GM19023 (cell line): ENCODE measurements at regions not wholly inside any gene's neighbourhood (a gene's known extent, or its start where the extent isn't known, plus 50 kb on each side); places are given as distances from the start of the nearest gene placed in this dataset.

Source experiments
- ATAC-seq: cut with Tn5 transposase; IDR thresholded peaks from one replicate; pipeline ENCODE4 v1.9.1; 2021; ENCODE audit warnings: mild to moderate bottlenecking, moderate library complexity; ENCODE audit not compliant: unreplicated experiment

DNA sequence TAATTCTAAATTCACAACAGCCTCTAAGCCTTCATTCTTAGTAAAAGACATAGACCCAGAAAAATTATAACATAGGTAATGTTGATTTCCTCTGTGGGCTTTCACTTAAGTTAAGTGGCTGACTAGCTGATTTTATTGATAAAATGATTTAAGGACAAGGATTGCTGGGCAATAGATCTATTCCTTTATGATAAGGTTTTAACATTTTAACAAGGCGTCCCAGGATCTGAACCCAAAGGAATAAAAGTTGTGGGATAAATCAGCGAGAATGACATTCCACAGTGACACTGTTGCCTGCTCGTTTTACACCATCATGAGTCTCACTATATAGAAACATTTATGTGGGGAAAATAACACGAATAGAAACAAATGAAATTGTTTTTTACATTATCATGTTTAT lies 1151.0 kb downstream of the ZPLD1 start:
- no peak for ATAC-seq

DNA sequence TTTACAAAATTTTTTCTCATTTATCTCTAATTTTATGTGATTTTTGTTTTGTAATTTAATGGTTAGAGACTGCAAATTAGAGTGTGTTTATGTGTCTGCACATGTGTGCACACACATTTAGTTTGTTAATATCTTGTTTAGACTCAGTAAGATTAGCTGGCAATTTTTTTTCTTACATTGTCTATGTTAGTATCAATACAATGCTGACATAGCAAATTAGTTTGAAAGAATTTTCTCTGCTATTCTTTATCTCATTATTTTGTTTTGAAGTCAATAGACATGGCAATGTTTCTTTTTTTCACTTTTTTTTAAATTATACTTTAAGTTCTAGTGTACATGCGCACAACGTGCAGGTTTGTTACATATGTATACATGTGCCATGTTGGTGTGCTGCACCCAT lies 1155.0 kb downstream of the ZPLD1 start:
- no peak for ATAC-seq

DNA sequence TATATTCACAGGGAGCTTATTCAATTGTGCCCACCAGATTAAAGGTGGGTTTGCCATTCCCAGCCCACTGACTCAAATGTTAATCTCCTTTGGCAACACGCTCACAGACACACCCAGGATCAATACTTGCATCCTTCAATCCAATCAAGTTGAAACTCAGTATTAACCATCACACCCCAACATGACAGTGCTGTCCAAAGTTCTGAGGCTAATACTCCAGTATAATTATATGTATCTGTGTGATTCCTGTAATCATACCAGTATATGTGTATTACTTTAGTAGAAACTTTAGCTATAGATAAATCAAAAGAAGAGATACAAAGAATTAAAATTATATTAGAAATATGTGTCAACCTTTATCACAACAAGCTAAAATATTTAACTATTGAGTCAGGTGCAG lies 1166.0 kb downstream of the ZPLD1 start:
- ATAC-seq: no peak

DNA sequence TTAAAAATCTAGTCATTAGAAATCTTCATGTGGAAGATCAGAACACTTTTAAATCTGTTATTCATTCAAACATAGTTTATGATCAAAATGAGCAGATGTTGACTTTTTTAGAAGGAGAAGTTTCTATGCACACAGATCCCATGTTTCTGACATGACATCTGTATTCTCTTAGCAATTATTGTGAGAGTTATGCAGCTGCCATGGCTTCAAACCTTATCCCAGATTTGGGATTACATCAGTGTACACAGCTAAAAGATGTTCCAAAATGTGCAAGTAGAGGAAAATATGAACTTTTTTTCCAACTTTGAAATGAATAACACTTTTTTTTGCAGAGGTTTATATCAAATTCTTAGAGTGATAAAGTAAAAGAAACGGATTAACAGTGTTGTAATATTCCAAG lies 1166.9 kb downstream of the ZPLD1 start:
- no peak for ATAC-seq

DNA sequence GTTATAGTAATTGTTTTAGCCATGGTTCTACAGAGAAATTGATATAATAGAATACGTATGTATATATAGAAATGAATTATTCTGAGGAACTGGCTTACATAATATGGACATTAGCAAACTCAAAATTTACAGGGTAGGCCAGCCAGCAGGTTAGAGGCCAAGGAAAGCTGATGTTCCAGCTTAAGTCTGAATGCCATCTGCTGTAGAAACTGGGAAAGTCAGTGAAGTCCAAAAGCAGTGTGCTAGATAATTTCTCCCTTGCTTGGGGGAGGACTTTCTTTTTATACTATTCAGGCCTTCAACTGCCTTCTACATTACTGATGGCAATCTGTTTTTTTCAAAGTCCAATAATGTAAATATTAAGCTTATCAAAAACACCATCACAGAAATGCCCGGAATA lies 1174.7 kb downstream of the ZPLD1 start:
- ATAC-seq: no peak

DNA sequence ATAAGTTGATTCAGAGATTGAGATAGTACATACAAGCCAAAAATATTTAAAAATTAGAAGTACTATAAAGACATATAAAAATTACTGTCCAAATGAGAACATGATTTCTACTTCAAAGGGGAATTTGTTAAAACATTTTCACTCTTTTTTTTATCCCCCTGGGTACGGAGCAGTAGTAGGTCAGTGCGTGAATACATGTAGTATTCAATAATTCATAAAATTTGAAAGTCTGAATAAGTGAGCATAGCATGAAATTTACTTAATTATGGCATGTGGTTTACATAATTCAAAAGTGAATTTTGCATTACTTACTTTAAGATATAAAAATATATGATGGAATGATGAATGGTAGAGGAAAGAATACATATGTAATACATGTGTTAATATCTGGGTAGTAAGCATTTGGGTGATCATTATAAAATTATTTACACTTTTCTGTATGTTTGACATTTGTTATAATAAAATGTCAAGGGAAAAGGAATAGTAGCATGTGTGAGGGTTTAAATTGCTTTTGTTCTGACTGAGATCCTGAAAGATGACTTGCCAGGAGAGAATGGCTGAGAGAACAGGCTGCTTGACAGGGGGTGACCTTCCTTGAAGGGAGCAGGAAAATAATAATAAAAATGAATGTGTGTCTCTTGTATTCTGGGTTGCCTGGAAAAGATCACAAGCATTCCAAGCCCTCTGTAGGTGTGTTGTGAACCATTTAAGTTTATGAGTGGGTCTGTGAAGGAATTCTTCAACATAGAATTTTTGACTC lies 1178.8 kb downstream of the ZPLD1 start:
- no peak for ATAC-seq

DNA sequence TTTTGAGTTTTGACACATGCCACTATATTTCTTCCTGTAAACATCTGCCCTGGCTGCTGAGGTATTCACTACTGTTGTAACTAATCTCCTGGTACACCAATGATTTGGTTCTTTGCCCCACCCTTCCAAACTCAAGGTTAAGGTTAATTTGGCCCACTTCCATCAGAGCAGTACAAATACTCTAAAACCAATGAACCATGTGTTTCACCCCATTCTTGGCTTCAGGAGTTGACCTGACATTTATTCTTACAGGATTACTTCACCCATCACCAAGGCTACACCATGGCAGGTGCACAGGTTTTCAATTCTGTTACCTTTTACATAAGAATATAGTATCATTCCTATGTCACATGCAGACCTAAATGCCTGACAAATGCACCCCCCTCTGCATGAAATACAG lies 1179.9 kb downstream of the ZPLD1 start:
- no peak for ATAC-seq

DNA sequence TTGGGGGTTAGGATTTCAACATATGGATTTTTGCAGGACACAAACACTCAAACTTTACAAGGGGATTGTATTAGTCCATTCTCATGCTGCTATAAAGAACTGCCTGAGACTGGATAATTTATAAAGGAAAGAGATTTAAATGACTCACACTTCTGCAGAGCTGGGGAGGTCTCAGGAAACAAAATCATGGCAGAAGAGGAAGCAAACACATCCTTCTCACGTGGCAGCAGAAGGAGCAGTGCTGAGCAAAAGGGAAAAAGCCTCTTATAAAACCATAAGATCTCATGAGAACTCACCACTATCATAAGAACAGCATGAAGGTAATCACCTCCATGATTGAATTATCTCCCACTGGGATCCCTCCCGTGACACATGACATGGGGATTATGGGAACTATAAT lies 1183.1 kb downstream of the ZPLD1 start:
- ATAC-seq: no peak

DNA sequence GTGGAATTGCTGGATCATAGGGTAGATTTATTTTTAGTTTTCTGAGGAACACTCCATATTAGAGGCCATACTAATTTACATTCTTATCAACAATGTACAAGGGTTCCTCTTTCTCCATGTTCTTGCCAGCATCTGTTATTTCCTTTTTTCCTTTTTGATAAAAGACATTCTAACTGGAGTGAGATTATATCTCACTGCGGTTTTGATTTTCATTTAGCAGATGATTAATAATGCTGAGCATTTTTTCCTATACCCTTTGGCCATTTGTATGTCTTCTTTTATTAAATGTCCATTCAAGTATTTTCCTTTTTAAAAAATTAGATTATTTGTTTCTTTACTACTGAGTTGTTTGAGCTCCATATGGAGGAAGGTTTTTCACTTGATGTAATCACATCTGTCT lies 1189.5 kb downstream of the ZPLD1 start:
- no peak for ATAC-seq

DNA sequence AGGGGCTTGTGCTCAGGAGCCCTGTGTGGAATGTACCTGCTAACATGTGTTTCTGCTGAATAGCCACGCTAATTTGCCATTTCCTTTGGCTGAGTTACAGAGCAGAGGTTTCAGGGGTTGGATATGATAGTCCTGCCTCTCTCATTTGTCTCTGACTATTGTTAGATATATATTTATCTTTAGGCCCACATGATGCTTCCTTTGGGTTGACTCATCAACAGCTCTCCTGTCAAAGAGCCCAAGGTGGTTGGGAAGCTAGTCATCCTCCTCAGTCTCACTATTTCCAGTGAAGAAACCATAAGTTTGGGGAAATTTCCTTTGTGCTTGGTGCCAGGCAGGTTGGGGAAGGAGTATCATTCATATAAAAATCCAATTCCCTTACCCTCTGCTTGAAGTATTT lies 1194.6 kb downstream of the ZPLD1 start:
- ATAC-seq: no peak

DNA sequence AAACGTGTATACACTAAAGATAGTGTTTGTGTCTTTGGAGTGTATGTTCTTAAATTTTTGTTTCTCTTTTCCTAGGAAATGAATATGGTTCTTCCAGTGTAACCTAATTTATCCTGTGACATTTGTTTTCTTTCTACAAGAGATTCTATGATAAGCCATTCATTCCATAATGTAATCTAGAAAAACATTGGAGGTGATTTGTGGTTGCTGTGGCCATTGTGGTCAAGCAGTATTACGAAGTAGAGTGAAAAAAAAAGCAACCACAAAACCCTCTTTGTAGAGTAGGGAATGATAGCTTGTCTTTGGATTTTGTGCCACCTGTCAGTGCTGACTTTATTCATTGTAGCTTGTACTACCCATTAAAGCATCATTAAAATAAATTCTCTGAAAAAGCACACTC lies 1209.6 kb downstream of the ZPLD1 start:
- no peak for ATAC-seq

DNA sequence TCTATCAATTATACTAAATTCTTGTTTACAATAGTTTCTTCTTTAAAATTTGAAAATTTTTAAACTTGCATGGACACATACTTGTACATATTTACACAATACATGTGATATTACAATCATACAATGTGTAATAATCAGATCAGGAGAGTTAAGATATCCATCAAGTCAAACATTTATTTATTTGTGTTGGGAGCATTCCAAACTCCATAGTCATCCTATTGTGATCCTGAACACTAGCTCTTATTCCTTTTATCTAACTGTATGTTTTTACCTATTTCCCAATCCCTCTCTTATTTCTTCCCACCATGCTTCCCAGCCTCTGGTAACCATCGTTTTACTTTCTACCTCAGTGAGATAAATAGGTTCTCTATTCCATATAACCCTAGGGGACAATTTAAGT lies 1219.2 kb downstream of the ZPLD1 start:
- ATAC-seq: no peak

DNA sequence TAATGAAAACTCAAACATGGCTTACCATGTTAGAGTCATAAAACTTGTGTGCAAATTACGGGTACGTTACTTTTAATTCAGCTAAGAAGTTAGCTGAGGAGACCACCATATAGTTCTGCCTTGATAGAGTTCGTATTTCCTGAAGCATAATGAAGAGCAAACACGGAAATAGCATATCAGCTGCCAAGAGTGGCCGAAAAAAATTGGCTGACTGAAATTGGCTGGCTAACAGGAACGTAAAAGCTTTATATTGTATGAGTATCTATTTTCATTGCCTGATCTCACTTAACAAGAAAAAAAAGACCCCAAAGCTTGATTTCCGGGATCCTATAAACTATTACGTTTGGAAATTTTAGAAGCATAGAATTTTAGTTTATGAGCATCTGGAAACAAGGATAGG lies 1222.9 kb downstream of the ZPLD1 start:
- ATAC-seq: no peak

DNA sequence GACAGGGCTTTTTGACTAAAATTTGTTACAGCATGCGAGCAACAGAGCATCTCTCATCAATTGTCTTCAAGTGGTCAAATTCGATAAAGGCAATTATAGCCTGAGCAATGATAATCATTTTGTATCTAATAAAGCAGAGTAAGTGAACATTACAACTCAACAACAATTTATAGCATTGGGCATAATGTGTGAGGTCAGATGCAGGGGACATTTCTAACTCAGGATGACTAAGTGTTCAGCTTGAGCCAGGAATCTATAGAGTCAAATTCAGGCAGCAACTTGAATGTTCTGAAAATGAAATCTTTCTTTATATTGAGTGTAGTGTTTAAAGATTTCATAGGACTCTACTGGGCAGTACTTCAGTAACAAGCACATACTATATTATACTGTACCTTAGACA lies 1226.0 kb downstream of the ZPLD1 start:
- ATAC-seq: no peak

DNA sequence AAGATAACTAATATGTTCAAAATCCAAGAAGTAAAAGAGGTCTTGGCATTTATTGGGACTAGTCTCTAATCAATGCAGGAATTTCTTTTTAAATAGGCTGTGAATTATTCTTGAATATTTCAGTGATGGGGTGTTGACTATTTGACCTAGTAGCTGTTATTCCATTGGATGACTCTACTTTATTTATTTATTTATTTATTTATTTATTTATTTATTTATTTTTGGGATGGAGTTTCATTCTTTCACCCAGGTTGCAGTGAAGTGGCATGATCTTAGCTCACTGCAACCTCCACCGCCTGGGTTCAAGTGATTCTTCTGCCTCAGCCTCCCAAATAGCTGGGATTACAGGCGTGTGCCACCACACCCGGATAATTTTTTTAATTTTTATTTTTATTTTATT lies 1227.8 kb downstream of the ZPLD1 start:
- ATAC-seq: no peak

DNA sequence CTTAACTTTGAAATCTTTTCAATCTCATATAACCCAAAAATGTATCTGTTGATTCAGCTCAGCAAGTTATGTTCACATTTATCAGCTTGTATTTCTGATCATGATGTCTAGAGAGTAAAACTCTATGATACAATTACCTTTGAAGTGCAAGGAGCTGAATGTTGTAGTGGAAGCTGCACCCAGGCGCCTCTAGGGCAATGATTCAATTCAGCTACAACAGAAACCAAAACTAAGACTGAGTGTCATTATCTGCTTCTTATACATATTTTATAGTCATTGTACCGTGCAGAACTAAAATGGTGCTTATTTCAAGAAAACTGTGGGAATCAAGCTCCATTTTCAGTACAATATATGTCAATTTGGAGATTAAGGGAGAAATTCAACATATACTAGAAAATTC lies 1237.5 kb downstream of the ZPLD1 start:
- no peak for ATAC-seq

DNA sequence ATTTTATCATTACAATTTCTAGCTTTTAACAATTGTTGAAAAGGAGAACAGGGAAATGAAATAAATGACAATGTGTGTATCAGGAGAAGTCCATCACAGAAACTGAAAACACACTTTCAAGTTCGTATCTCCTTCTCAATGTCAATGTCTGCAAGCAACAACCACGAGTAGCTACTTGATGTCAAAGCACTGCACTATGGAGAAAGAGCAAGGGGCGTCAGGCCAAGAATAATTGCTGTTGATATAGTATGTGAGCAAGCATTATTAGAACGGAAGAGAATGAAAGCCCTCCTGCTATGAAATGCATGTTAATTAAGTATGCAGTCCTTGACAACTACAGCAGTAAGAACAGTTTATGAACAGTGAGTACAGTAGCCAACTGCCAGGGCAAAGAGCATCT lies 1250.1 kb downstream of the ZPLD1 start:
- no peak for ATAC-seq

DNA sequence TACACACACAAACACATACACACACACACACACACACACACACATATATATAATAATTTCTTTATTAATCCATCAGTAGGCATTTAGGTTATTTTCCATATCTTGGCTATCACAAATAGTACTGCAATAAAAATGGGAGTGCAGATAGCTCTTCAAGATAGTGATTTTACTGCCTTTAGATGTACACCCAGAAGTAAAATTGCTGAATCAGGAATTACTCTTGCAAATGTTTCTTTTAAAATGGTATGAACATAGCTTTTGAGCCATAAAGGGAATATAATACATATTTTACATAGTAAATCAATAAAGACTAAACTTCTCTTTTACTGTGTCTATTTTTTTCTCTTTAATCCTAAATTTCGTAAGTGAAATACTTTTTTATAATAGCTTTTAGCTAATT lies 1251.1 kb downstream of the ZPLD1 start:
- ATAC-seq: no peak

DNA sequence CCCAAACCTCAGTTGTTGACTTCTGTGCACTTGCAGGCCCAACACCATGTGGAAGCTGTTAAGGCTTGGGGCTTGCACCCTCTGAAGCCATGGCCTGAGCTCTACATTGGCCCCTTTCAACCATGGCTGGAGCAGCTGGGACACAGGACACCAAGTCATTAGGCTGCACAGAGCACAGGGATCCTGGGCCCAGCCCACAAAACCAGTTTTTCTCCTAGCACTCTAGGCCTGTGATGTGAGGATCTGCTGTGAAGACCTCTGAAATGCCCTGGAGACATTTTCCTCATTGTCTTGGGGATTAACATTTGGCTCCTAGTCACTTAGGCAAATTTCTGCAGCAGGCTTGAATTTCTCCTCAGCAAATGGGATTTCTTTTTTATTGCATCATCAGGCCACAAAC lies 1255.7 kb downstream of the ZPLD1 start:
- no peak for ATAC-seq

DNA sequence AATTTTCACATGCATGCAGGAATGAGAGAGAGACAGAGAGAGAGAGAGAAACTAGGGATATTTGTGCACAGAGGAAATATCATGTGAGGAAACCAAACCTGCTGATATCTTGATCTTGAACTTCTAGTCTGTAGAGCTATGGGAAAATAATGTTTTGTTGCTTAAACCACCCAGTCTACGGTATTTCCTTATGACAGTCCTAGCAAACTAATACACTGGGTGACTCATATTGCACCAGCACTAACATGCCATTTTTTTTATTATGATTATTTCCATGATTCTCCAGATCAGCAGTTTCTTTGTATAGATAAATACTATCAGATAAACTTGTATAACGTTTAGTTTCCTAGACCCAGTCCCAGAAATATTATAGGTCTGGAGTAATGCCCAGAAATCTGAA lies 1259.0 kb downstream of the ZPLD1 start:
- no peak for ATAC-seq

DNA sequence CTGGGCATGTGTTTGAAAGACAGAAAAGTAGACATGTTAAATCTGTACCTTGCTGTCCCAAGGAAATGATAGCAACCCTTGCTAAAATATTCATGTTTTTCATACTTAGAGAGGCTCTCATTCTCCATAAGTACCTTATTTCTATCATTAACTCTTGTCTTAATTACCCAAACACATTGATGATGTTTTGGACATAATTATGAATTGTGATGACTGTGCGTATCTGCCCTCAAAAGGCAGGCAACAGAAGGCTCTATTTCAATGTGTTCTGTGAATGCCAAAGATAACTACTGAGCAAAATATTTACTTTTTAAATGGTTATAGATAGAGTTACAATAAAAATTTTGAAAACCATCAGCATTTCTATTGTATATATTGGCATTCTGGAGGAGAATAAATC lies 1263.8 kb downstream of the ZPLD1 start:
- no peak for ATAC-seq

DNA sequence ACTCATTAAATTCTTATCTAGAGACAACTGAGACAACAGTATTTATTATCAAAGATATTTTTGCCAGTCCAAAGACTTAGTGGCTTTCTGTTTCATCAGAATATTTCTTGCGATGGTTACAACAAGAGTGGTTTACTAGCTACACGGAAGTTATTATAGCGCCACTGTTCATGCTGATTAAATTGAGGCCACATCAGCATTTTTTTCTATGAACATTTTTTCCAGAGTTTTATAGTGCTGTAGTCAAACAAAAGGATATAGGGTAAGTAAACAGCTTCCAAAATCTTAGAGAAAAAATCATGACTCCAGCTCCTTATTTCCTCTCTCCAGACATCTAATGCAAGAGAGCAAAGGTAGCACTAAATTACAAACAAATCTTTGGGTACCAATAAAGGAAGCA lies 1264.4 kb downstream of the ZPLD1 start:
- ATAC-seq: no peak

DNA sequence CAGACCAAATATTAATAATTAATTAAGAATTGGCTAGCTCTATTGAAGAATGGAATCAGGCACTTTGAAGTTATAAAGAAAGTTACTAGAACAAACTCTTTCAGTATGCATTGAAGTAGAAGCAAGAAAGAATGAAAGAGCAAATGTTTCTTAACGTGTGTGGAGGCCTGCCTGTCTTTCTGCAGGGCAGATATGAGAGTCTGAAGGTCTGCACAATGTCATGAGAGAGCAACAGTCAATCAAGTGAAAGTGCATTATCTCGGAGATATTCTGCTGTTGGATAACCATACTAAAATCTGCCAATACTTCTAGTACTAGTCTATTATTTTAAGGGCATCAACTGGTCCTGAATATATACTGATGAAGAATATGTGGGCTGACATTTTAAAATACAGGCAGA lies 1270.8 kb downstream of the ZPLD1 start:
- no peak for ATAC-seq
